ENCODE measurements at regions not wholly inside any gene's neighbourhood (a gene's known extent, or its start where the extent isn't known, plus 50 kb on each side); places are given as distances from the start of the nearest gene placed in this dataset.
A peak's percentile ranks its signal among the peaks of the same experiment; 100 is the strongest.

DNA sequence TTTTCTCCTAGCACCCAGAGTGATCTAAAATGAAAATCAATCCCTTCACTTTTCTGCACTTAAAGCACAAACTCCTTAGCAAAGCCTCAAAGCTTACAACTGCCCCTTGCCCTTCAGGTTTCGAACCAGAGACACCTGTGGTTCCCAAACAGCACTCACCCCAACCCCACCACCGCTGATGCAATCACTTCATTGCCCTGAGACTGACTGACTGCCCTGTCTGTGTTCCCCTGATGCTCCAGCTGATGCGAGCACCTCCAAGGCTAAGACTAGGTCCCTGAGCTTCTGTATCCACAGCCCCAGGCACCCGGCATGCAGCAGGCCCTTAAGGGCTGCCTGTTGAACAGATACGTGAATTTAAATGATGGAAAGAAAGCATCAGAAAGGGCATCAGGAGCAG, 127.3 kb downstream of the ZNF621 start:
- Histone ChIP-seq H3K4me1 (ENCODE audit: insufficient read depth) (no peaks in the 10 kb centered on the region), H3K27me3 (no peaks in the 10 kb centered on the region), H2AFZ (no peak overlapping the region), H4K20me1 (ENCODE audit: insufficient read depth, poor library complexity, severe bottlenecking) (no peaks in the 10 kb centered on the region), H3K36me3 (replicated peaks; ENCODE audit: insufficient read depth, low read depth) (no peaks in the 10 kb centered on the region), H3K9me3 (ENCODE audit: low read depth) (no peaks in the 10 kb centered on the region), H3K9me2 (replicated peaks; ENCODE audit: insufficient read depth) (no peaks in the 10 kb centered on the region), H3K79me2 (no peaks in the 10 kb centered on the region), H3K27ac (no peak overlapping the region), H3K4me3 (no peak overlapping the region), H3K4me2 (no peak overlapping the region)
- no peak for DNase-seq (ENCODE audit: low spot score)
- WGBS (ENCODE audit: low lambda C conversion rate, missing lambda C conversion rate), result 93% methylated on average over 5 of the region's 5 CpGs
- TF ChIP-seq EZH2phosphoT487 (IDR thresholded peaks at IDR 0.05; ENCODE audit: low read depth, severe bottlenecking, unreplicated experiment), result no peak
- TF ChIP-seq CTCF (IDR thresholded peaks at IDR 0.05; ENCODE audit: poor library complexity), result no peak
- no peak for TF ChIP-seq EZH2 (IDR thresholded peaks at IDR 0.05; ENCODE audit: borderline replicate concordance)

- 54% methylated on average over 2 of the region's 2 CpGs for WGBS (ENCODE audit: low lambda C conversion rate, missing lambda C conversion rate)
- no peaks in the 10 kb centered on the region for H3K9me3 ChIP-seq (ENCODE audit: low read depth)
- no peaks in the 10 kb centered on the region for H3K4me1 ChIP-seq (ENCODE audit: insufficient read depth)
- no peaks in the 10 kb centered on the region for H3K9me2 ChIP-seq (replicated peaks; ENCODE audit: insufficient read depth)
- H3K4me2 ChIP-seq, result no peak overlapping the region
- no peaks in the 10 kb centered on the region for H3K27me3 ChIP-seq
- H3K36me3 ChIP-seq (replicated peaks; ENCODE audit: insufficient read depth, low read depth), result no peaks in the 10 kb centered on the region
- no peak overlapping the region for H3K27ac ChIP-seq
- H3K79me2 ChIP-seq, result no peaks in the 10 kb centered on the region
- no peak overlapping the region for H3K4me3 ChIP-seq
- peak; percentile 21 for DNase-seq (ENCODE audit: low spot score)
- H2AFZ ChIP-seq, result no peak overlapping the region
- TF ChIP-seq CTCF (IDR thresholded peaks at IDR 0.05; ENCODE audit: poor library complexity) (no peak), EZH2 (IDR thresholded peaks at IDR 0.05; ENCODE audit: borderline replicate concordance) (no peak), EZH2phosphoT487 (IDR thresholded peaks at IDR 0.05; ENCODE audit: low read depth, severe bottlenecking, unreplicated experiment) (no peak)
- H4K20me1 ChIP-seq (ENCODE audit: insufficient read depth, poor library complexity, severe bottlenecking), result no peaks in the 10 kb centered on the region
Observed at GRCh38 chr3:40653001-40653400, 128.2 kb downstream of the ZNF621 start.

DNA sequence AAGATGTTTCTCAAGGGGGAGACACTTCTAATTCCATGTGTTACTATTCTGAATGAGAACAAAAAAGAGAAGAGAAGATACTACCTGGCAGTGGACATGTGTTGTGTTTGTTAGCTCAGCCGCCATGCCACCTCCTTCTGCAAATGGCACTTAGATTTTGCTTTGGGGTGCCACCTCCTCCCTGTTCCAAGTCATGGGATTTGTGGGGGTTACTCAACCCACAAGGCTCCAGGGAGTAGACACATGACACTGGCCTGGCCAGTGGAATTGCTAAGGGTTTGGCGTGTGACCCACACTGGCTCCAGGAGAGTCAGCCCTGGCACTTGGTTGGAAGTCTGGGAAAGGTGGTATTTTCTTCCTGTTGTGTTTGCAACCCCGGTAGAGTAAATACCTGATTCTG, 129.1 kb downstream of the ZNF621 start:
- no peak for TF ChIP-seq EZH2phosphoT487 (IDR thresholded peaks at IDR 0.05; ENCODE audit: low read depth, severe bottlenecking, unreplicated experiment)
- TF ChIP-seq EZH2 (IDR thresholded peaks at IDR 0.05; ENCODE audit: borderline replicate concordance), result no peak
- TF ChIP-seq CTCF (IDR thresholded peaks at IDR 0.05; ENCODE audit: poor library complexity), result no peak
- H3K36me3 ChIP-seq (replicated peaks; ENCODE audit: insufficient read depth, low read depth), result no peaks in the 10 kb centered on the region
- WGBS (ENCODE audit: low lambda C conversion rate, missing lambda C conversion rate), result 95% methylated on average over 3 of the region's 3 CpGs
- DNase-seq (ENCODE audit: low spot score), result no peak
- H3K79me2 ChIP-seq, result no peaks in the 10 kb centered on the region
- no peaks in the 10 kb centered on the region for H3K9me2 ChIP-seq (replicated peaks; ENCODE audit: insufficient read depth)
- no peak overlapping the region for H3K4me2 ChIP-seq
- H3K4me1 ChIP-seq (ENCODE audit: insufficient read depth), result no peaks in the 10 kb centered on the region
- H2AFZ ChIP-seq, result no peak overlapping the region
- H3K4me3 ChIP-seq, result no peak overlapping the region
- no peak overlapping the region for H3K27ac ChIP-seq
- H3K9me3 ChIP-seq (ENCODE audit: low read depth), result no peaks in the 10 kb centered on the region
- no peaks in the 10 kb centered on the region for H4K20me1 ChIP-seq (ENCODE audit: insufficient read depth, poor library complexity, severe bottlenecking)
- no peaks in the 10 kb centered on the region for H3K27me3 ChIP-seq

GRCh38 chr3:40655551-40655950, 130.8 kb downstream of the ZNF621 start:
- no peak overlapping the region for H2AFZ ChIP-seq
- DNase-seq (ENCODE audit: low spot score), result no peak
- H3K9me3 ChIP-seq (ENCODE audit: low read depth), result no peaks in the 10 kb centered on the region
- no peaks in the 10 kb centered on the region for H3K79me2 ChIP-seq
- no peak overlapping the region for H3K4me3 ChIP-seq
- H3K9me2 ChIP-seq (replicated peaks; ENCODE audit: insufficient read depth), result no peaks in the 10 kb centered on the region
- H3K4me1 ChIP-seq (ENCODE audit: insufficient read depth), result no peaks in the 10 kb centered on the region
- no peaks in the 10 kb centered on the region for H3K36me3 ChIP-seq (replicated peaks; ENCODE audit: insufficient read depth, low read depth)
- no peak overlapping the region for H3K4me2 ChIP-seq
- TF ChIP-seq EZH2phosphoT487 (IDR thresholded peaks at IDR 0.05; ENCODE audit: low read depth, severe bottlenecking, unreplicated experiment) (no peak), CTCF (IDR thresholded peaks at IDR 0.05; ENCODE audit: poor library complexity) (no peak), EZH2 (IDR thresholded peaks at IDR 0.05; ENCODE audit: borderline replicate concordance) (no peak)
- H3K27ac ChIP-seq, result no peak overlapping the region
- 84% methylated on average over 4 of the region's 4 CpGs for WGBS (ENCODE audit: low lambda C conversion rate, missing lambda C conversion rate)
- no peaks in the 10 kb centered on the region for H4K20me1 ChIP-seq (ENCODE audit: insufficient read depth, poor library complexity, severe bottlenecking)
- H3K27me3 ChIP-seq, result no peaks in the 10 kb centered on the region

Measured in hepatocyte (in vitro differentiated cells).